WI38 (cell line): ENCODE measurements at regions not wholly inside any gene's neighbourhood (a gene's known extent, or its start where the extent isn't known, plus 50 kb on each side); places are given as distances from the start of the nearest gene placed in this dataset.

Source experiments
- H3K4me3 ChIP-seq: 2 replicates; pipeline ENCODE4 v1.5.1; 2011; ENCODE audit warnings: low read depth, mild to moderate bottlenecking, control low read depth, low read length
- TF ChIP-seq, protein P1 (sequence below): IDR thresholded peaks from 2 replicates; pipeline ENCODE4 v1.5.1; 2012; ENCODE audit warnings: low read depth, mild to moderate bottlenecking, control low read depth, low read length

DNA sequence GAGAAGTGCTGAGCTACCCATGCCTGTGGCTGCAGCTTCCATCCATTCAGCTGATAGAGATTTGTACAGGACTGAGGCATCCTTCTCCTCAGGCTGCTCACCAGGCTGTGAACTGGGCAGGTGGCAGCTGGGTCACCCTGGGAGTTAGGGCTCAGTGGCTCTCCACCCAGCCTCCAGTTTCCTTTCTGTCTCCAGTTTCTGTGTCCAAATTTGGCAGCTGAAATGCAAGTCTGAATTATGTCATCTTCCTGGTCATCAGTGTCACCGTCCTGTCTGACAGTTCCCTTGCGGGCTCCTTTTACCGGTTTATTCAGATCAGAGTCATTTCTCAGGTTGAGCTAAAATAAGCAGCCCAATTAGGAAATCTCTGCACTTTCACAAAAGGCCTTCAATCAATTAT lies 93.3 kb downstream of the EDN1 start:
- TF ChIP-seq, protein P1, sequence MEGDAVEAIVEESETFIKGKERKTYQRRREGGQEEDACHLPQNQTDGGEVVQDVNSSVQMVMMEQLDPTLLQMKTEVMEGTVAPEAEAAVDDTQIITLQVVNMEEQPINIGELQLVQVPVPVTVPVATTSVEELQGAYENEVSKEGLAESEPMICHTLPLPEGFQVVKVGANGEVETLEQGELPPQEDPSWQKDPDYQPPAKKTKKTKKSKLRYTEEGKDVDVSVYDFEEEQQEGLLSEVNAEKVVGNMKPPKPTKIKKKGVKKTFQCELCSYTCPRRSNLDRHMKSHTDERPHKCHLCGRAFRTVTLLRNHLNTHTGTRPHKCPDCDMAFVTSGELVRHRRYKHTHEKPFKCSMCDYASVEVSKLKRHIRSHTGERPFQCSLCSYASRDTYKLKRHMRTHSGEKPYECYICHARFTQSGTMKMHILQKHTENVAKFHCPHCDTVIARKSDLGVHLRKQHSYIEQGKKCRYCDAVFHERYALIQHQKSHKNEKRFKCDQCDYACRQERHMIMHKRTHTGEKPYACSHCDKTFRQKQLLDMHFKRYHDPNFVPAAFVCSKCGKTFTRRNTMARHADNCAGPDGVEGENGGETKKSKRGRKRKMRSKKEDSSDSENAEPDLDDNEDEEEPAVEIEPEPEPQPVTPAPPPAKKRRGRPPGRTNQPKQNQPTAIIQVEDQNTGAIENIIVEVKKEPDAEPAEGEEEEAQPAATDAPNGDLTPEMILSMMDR, result no peak
- H3K4me3 ChIP-seq, result no peak overlapping the region

DNA sequence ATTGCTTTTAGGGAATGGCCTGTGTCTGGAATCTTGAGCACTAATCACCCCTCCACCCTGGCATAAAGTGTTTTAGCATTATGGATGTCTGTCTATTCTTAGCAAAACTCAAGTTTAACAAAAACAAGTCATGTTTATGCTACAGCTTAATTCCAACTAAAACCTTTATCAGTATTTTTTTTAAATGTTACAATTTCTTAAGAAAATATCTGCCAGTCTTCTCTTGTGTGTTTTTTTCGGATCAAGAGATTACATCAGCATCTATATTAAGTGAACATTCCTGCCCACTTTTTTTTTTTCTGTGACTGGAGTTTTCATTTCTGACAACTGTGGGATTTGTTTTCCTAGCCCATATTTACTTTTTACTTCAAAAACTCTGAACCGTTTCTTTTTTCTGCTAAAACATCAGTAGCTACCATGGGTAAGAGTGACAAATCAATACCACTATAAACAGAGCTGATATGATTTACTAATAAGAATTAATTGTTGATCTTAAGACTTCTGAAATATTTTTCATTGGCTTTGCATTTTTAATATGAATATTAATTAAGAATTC lies 94.3 kb downstream of the EDN1 start:
- TF ChIP-seq, protein P1, result no peak
- H3K4me3 ChIP-seq, result no peak overlapping the region

DNA sequence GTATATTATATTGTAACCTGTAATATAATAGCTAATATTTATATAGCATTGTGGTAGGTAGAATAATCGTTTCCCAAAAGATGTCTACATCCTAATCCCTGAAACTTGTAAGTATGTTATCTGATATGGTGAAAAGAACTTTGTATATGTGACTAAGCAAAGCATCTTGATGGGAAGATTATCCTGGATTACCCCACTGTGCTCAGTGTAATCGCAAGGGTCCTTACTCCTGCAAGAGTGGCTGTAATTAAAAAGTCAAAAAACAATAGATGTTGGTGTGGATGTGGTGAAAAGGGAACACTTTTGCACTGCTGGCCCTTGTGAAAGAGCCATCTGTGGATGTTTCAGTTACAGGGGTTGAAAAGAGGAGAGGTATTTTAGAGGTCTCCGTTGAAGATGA lies 95.2 kb downstream of the EDN1 start:
- TF ChIP-seq, protein P1, result no peak

DNA sequence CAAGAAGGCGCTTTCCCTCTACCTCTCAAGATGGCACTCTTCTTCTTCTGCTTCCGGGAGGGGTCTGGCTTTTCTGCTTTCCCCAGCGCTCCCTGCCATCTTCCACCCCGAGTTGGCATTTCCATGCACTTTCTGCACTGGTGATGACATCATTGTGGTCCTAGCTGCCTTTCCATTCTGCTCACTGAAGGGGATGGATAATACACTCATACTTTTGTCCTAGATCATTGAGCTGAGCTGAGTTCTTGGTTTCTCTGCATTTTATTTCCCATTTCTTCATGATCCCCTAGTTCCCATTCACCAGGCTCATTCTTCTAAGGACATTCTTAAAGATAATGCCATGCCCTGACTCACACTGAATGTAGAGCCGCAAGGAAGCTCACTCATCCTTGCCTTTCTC lies 96.7 kb downstream of the EDN1 start:
- H3K4me3 ChIP-seq, result no peak overlapping the region
- TF ChIP-seq, protein P1, result no peak

More for the DNA sequence above, 95.2 kb downstream of the EDN1 start:
- no peak overlapping the region for H3K4me3 ChIP-seq

DNA sequence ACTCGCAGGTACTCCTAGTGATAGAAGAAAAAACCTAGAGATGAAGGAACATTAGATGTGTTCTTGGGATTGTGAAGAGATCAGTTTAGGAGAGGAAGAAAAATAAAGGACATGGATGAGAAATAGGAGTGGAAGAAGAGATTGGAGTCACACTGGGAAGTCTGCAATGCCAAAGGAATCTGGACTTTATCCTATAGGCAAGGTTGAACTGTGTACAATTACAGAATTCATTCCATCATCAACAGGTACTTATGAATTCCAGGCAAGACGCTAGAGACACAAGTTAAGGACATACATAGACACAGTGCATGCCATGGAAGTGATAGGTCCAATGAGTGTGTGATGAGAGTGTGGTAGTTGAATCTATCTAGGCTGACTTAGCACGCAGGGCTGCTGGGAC lies 101.3 kb downstream of the EDN1 start:
- TF ChIP-seq, protein P1, result no peak
- H3K4me3 ChIP-seq, result no peak overlapping the region

DNA sequence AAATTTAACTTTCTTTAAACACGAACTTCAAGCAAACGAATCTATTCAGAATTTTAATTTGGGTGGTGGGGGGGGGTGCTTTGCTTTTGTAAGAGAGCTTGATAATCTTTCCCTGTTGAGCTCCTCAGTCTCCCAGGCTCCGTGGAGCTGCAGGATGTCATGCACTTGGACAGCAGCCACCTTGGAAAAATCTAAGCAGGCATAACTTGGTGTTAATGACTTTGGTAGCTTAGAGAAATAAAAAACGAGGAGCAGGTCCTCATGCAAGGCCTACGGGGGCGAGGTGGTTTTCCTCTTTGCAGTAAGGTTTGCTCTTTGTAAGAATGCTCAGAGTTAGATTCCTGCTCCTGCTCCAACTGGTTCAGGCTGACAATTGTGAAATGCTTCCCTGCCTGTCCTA lies 102.3 kb downstream of the EDN1 start:
- no peak overlapping the region for H3K4me3 ChIP-seq
- TF ChIP-seq, protein P1, result no peak

DNA sequence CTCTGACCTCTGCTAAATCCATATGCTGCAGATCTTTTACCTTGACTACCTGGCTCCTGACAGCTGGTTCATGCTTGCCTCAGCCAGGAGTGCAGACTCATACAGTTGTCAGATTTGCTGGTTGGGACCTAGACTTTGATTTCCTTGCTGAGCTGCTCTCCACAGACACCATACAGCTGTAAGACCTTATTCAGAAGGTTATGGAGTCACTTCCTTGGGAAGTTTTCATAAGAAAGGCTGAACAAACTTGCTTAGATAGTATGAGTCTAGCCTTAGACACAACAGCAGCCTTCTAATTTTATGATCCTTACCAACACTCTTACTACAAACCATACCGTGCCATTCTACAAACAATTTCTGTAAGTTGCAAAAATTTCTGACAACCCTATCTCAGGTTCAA lies 102.9 kb downstream of the EDN1 start:
- no peak overlapping the region for H3K4me3 ChIP-seq

More for the DNA sequence above, 102.9 kb downstream of the EDN1 start:
- TF ChIP-seq, protein P1, result no peak
